HG03108 (cell line): ENCODE measurements at regions not wholly inside any gene's neighbourhood (a gene's known extent, or its start where the extent isn't known, plus 50 kb on each side); places are given as distances from the start of the nearest gene placed in this dataset.
"Not testable (repeated sequence)": the region's sequence is repeated elsewhere in the genome, so short reads cannot be mapped to it uniquely, and the experiment has no call there.

Source experiments
- ATAC-seq: cut with Tn5 transposase; IDR thresholded peaks from one replicate; pipeline ENCODE4 v1.9.1; 2021; ENCODE audit warnings: moderate library complexity; ENCODE audit not compliant: unreplicated experiment

DNA sequence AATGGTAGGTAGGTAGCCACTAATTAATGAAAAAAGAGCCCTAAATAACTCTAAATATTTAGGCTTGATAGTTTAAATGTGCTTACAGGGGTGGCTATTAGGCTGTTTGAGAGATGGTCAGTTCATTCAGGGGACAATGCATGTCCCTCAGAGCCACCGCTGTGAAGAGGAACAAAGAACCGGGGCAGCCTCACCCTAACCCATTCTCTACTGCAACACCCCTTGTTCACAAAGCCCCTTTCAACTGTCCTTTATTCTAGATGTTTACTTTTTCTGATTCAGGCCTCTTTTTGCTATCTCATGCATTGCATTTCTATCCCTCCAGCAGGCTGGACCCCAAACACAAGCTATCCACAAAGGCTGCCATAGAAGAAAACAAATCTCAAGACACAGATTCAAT lies 906.7 kb downstream of the NR2F1-AS1 start:
- ATAC-seq, result no peak

- no peak for ATAC-seq
These were observed 915.5 kb downstream of the NR2F1-AS1 start for GRCh38 chr5:92665506-92665905.

- ATAC-seq, result no peak
These were observed 918.3 kb downstream of the NR2F1-AS1 start for GRCh38 chr5:92662741-92663140.

GRCh38 chr5:92659246-92659645 lies 921.8 kb downstream of the NR2F1-AS1 start:
- no peak for ATAC-seq

DNA sequence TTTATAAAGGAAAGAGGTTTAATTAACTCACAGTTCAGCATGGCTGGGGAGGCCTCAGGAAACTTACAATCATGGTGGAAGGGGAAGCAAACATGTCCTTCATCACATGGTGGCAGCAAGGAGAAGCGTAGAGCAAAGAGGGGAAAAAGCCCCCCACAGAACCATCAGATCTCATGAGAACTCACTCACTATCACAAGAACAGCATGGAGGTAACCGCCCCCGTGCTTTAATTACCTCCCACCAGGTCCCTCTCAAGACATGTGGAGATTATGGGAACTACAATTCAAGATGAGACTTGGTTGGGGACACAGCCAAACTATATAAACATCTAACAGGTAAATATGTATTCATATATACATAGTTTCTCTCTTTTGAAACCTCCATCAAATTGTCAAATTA lies 926.4 kb downstream of the NR2F1-AS1 start:
- not testable (repeated sequence) for ATAC-seq

GRCh38 chr5:92653730-92654461 lies 927.1 kb downstream of the NR2F1-AS1 start:
- no peak for ATAC-seq

DNA sequence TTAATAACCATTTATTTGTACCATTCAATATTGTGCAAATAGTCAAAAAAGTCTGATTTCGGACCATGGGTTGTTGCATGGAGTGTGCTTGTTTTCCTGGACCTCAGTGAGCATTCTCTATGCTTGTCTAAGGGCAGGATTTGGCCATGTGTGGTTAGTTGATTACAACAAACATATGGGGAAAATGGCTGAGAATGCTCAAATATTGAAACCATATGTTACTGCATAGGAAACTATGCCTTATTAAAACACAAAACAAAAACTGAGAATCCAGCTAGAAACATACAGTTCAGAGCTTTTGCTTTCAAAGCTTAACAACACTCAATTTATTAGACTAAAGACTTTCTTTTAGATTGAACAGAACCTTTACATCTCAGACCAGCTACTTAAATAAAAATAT lies 928.3 kb downstream of the NR2F1-AS1 start:
- no peak for ATAC-seq

GRCh38 chr5:92644266-92644886 lies 936.6 kb downstream of the NR2F1-AS1 start:
- ATAC-seq, result no peak

- no peak for ATAC-seq
These were observed 939.7 kb downstream of the NR2F1-AS1 start for GRCh38 chr5:92641031-92641962.

DNA sequence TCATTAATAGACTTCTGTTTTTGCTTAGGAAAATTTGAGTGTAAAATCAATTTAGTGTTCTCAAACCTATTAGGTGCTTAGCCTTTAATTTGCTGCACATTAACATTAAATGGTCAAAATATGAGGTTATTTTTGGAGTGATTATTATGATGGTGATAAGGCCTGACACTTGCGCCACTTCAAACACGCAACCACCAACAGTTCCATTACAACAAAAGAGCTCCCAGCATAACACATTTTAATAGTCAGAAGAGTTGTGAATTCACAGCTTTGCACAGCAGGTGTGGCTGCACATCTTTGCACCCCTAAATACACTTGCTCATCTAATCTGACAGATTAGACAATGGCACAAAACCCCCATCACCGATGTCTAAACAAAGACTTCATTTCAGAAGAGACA lies 940.7 kb downstream of the NR2F1-AS1 start:
- ATAC-seq, result no peak

DNA sequence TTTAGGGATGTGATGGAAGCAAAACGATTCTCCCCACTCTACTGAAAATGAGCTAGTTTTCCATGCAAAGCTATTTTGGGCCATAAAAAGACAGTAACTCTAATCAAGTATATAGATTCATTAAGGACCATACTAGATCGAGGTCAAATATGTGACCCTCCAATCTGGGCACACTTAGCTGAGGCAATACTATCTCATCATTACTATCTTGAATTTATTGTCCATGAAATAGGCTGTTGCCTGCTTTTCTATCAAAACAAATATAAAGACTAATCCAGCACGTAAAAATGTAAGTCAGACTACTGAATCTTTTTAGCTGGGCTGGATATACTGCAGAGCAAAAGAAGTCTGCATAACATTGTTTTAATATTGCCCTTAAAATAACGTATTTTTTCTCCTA lies 943.1 kb downstream of the NR2F1-AS1 start:
- ATAC-seq, result no peak

DNA sequence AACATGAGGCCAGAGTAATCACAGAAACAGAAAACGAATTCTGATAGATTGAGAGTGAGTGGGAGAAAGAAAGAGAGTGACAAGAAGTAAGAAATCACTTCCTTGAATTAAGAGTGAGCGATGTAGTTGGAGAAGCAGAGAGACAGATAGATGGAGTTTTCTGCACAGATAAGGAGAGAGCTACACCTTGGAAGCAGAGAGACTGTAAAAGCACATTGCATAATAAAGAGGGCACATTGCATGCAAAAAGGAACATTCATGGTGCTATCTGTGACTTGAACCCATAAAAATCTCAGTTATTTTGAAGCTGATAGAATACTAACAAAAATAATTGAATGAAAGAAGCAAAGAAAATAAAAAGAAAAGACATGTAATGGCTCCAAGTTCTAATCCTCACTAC lies 943.8 kb downstream of the NR2F1-AS1 start:
- ATAC-seq, result no peak

GRCh38 chr5:92635001-92635461 lies 946.0 kb downstream of the NR2F1-AS1 start:
- no peak for ATAC-seq

DNA sequence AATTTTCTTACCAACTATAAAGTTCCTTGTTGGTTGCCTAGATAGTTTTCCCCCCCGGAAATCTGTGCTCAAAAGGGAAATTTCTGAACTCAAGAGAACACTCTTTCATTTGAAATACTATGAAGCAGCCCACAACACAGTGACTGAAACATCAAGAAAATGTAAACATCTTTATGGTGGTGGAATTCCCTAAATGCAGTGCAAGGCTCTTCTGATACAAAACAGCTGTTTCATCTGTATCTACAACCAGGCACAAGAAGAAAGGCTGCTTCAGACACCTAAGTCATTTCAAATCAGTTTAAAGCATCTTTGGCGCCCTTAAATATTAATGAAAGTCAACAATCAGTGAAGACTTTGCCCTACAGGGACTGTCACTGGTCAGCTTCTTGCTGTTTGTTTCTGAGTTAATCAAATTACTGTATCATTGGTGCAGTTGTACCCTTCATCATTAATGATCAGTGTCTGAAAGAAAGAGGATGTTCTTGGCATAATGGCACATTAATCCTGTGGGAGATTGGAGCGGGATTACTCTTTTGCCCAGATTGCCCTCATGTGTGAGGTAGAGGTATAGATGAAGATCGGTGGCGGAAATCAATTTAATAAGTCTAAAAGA lies 947.0 kb downstream of the NR2F1-AS1 start:
- no peak for ATAC-seq

DNA sequence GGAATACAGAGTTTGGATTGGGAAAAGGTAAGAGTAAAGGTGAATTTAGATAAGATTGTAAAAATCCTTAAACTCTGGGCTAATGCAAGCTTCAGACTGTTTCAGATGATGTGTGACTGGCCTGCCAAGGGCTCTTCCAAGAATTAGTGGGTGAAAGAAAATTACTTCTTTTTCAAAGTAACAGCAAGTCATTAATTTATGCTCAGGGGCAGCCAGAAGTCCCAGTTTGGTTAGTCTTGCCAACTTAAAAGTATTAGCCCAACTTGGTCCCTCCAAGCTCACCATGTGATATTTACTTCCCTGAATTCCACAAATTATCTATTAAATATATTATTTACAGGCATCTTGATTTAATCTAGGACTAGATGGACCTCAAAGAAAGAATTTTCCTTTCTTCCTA lies 947.8 kb downstream of the NR2F1-AS1 start:
- no peak for ATAC-seq

- ATAC-seq, result not testable (repeated sequence)
These were observed 949.8 kb downstream of the NR2F1-AS1 start for GRCh38 chr5:92631237-92631701.

DNA sequence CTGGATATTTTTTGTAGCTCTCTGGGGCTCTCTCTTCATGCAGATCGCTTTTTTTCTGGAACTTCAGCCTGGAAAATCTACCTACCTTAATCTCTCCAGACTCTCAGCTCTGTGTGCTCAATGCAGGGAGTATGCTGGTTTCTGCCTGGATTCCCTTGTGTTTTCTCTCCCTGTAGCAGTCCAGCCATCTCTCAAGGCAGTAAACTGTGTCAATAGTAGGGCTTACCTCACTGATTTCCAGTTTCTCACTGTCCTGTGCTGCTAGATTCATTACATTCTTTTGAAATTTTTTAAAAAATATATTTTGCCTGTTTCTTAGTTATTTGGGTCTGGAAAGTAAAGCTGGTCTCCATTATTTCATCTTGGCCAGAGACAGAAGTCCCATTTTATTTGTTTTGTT lies 951.4 kb downstream of the NR2F1-AS1 start:
- no peak for ATAC-seq

GRCh38 chr5:92629000-92629399 lies 952.0 kb downstream of the NR2F1-AS1 start:
- no peak for ATAC-seq

DNA sequence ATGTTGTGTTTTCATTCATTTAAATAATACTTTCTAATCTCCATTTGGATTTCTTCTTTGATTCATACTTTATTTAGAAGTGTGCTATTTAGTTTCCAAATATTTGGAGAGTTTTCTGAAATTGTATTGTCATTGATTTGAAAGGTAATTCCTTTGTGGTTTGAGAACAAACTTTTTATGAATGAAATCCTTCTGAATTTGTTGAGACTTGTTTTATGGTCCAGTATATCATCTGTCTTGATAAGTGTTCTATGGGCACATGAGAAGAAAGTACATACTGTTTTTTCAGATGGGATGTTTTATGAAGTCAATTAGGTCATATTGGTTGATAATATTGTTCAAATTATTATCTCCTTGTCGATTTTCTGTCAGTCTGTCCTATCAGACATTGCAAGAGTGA lies 953.8 kb downstream of the NR2F1-AS1 start:
- no peak for ATAC-seq

GRCh38 chr5:92616085-92616484 lies 964.9 kb downstream of the NR2F1-AS1 start:
- no peak for ATAC-seq

- no peak for ATAC-seq
These were observed 967.5 kb downstream of the NR2F1-AS1 start for GRCh38 chr5:92613546-92613945.
